Right lobe of liver (tissue), 4 donors: ENCODE measurements at regions not wholly inside any gene's neighbourhood (a gene's known extent, or its start where the extent isn't known, plus 50 kb on each side); places are given as distances from the start of the nearest gene placed in this dataset.

Source experiments
- CTCF ChIP-seq, 4 donors: fragments of 200-600 bp in 3 of 4; fragments of 450-650 bp in 1 of 4; IDR thresholded peaks; one replicate each; pipeline versions ENCODE4 v1.5.1 to v1.8.0; 2016 to 2022; ENCODE audit warnings: antibody characterized with exemption in 4 of 4, mild to moderate bottlenecking in 2 of 4
- POLR2A ChIP-seq: fragments of 450-650 bp; IDR thresholded peaks from one replicate; pipeline ENCODE4 v1.6.1; 2017; ENCODE audit warnings: antibody characterized with exemption, mild to moderate bottlenecking
- donor health status: DM: no; HTN: no; CAD: no.
- donor health status: DM: no; HTN: no; CAD: no.
- donor health status: DM: no; HTN: yes; CAD: no.

GRCh38 chr2:116585669-116586327 lies 1228.7 kb upstream of the DDX18 start:
- no peak for TF ChIP-seq CTCF (IDR thresholded peaks at IDR 0.05)
- no peak for TF ChIP-seq POLR2A
